GM18505 (cell line): ENCODE measurements at regions not wholly inside any gene's neighbourhood (a gene's known extent, or its start where the extent isn't known, plus 50 kb on each side); places are given as distances from the start of the nearest gene placed in this dataset.

Experiments
- ATAC-seq: cut with Tn5 transposase; IDR thresholded peaks from one replicate; pipeline ENCODE4 v1.9.1; 2021; ENCODE audit not compliant: unreplicated experiment
- POLR2A ChIP-seq: IDR thresholded peaks from 4 replicates; pipeline ENCODE4 v1.6.1; 2011; ENCODE audit warnings: borderline replicate concordance; ENCODE audit not compliant: insufficient read depth, insufficient read length; ENCODE audit errors: extremely low read depth

GRCh38 chr2:128454980-128455720 is 136.5 kb upstream of the HS6ST1 start:
- no peak for ATAC-seq
- TF ChIP-seq POLR2A, result no peak

- no peak for ATAC-seq
- TF ChIP-seq POLR2A, result no peak
Measured at GRCh38 chr2:128455721-128456050, 137.0 kb upstream of the HS6ST1 start.

GRCh38 chr2:128456281-128456680 is 137.6 kb upstream of the HS6ST1 start:
- no peak for ATAC-seq

GRCh38 chr2:128457006-128457604 is 138.4 kb upstream of the HS6ST1 start:
- no peak for ATAC-seq
- no peak for TF ChIP-seq POLR2A

More at GRCh38 chr2:128456281-128456680, 137.6 kb upstream of the HS6ST1 start:
- no peak for TF ChIP-seq POLR2A

- ATAC-seq, result no peak
- TF ChIP-seq POLR2A, result no peak
Measured at GRCh38 chr2:128457716-128458115, 139.0 kb upstream of the HS6ST1 start.

GRCh38 chr2:128458505-128458904 is 139.8 kb upstream of the HS6ST1 start:
- TF ChIP-seq POLR2A, result no peak
- ATAC-seq, result no peak

GRCh38 chr2:128464456-128464855 is 145.8 kb upstream of the HS6ST1 start:
- no peak for TF ChIP-seq POLR2A
- no peak for ATAC-seq

GRCh38 chr2:128465246-128466170 is 146.8 kb upstream of the HS6ST1 start:
- no peak for ATAC-seq
- no peak for TF ChIP-seq POLR2A

- no peak for ATAC-seq
- TF ChIP-seq POLR2A, result no peak
Measured at GRCh38 chr2:128466376-128466775, 147.7 kb upstream of the HS6ST1 start.

- TF ChIP-seq POLR2A, result no peak
- no peak for ATAC-seq
Measured at GRCh38 chr2:128466776-128467175, 148.1 kb upstream of the HS6ST1 start.

- TF ChIP-seq POLR2A, result no peak
- no peak for ATAC-seq
Measured at GRCh38 chr2:128467321-128467969, 148.8 kb upstream of the HS6ST1 start.

- ATAC-seq, result no peak
- no peak for TF ChIP-seq POLR2A
Measured at GRCh38 chr2:128468186-128468920, 149.7 kb upstream of the HS6ST1 start.
